ENCODE measurements at regions not wholly inside any gene's neighbourhood (a gene's known extent, or its start where the extent isn't known, plus 50 kb on each side); places are given as distances from the start of the nearest gene placed in this dataset.

- TF ChIP-seq CTCF (IDR thresholded peaks at IDR 0.05; ENCODE audit: unreplicated experiment) = no peak
- H3K27ac Mint-ChIP-seq = no peak overlapping the region
- H3K27me3 Mint-ChIP-seq = peaks cover 4% of the 10 kb centered on the region
- no peaks in the 10 kb centered on the region for H3K36me3 Mint-ChIP-seq (ENCODE audit: insufficient read depth)
- no peak for DNase-seq (ENCODE audit: low spot score, unreplicated experiment)
- H3K4me1 Mint-ChIP-seq (ENCODE audit: low read depth) = no peaks in the 10 kb centered on the region
- peaks cover 3% of the 10 kb centered on the region for H3K9me3 Mint-ChIP-seq (ENCODE audit: low read depth)
- H3K4me3 Mint-ChIP-seq (ENCODE audit: low read depth) = no peak overlapping the region
These were observed 1006.0 kb upstream of the TMEM132C start for GRCh38 chr12:127260999-127261398.

- no peak for DNase-seq (ENCODE audit: low spot score, unreplicated experiment)
- peaks cover 3% of the 10 kb centered on the region for H3K9me3 Mint-ChIP-seq (ENCODE audit: low read depth)
- H3K36me3 Mint-ChIP-seq (ENCODE audit: insufficient read depth) = no peaks in the 10 kb centered on the region
These were observed 1004.4 kb upstream of the TMEM132C start for GRCh38 chr12:127262615-127263014.

GRCh38 chr12:127263621-127264020 lies 1003.3 kb upstream of the TMEM132C start:
- Mint-ChIP-seq H3K4me1 (ENCODE audit: low read depth) (no peaks in the 10 kb centered on the region), H3K4me3 (ENCODE audit: low read depth) (no peak overlapping the region), H3K9me3 (ENCODE audit: low read depth) (no peaks in the 10 kb centered on the region), H3K27ac (no peak overlapping the region), H3K36me3 (ENCODE audit: insufficient read depth) (no peaks in the 10 kb centered on the region), H3K27me3 (peaks cover 21% of the 10 kb centered on the region)
- TF ChIP-seq CTCF (IDR thresholded peaks at IDR 0.05; ENCODE audit: unreplicated experiment) = no peak
- DNase-seq (ENCODE audit: low spot score, unreplicated experiment) = no peak

More at GRCh38 chr12:127262615-127263014, 1004.4 kb upstream of the TMEM132C start:
- Mint-ChIP-seq H3K4me3 (ENCODE audit: low read depth) (no peak overlapping the region), H3K27me3 (peaks cover 17% of the 10 kb centered on the region), H3K4me1 (ENCODE audit: low read depth) (no peaks in the 10 kb centered on the region), H3K27ac (no peak overlapping the region)
- TF ChIP-seq CTCF (IDR thresholded peaks at IDR 0.05; ENCODE audit: unreplicated experiment) = no peak

GRCh38 chr12:127267128-127267527 lies 999.8 kb upstream of the TMEM132C start:
- Mint-ChIP-seq H3K9me3 (ENCODE audit: low read depth) (no peaks in the 10 kb centered on the region), H3K4me1 (ENCODE audit: low read depth) (no peaks in the 10 kb centered on the region), H3K36me3 (ENCODE audit: insufficient read depth) (no peaks in the 10 kb centered on the region), H3K27me3 (peaks cover 25% of the 10 kb centered on the region), H3K4me3 (ENCODE audit: low read depth) (no peak overlapping the region), H3K27ac (no peak overlapping the region)
- no peak for TF ChIP-seq CTCF (IDR thresholded peaks at IDR 0.05; ENCODE audit: unreplicated experiment)
- DNase-seq (ENCODE audit: low spot score, unreplicated experiment) = no peak

GRCh38 chr12:127268213-127268612 lies 998.8 kb upstream of the TMEM132C start:
- no peak for TF ChIP-seq CTCF (IDR thresholded peaks at IDR 0.05; ENCODE audit: unreplicated experiment)
- Mint-ChIP-seq H3K27me3 (peaks cover 28% of the 10 kb centered on the region), H3K27ac (no peak overlapping the region), H3K9me3 (ENCODE audit: low read depth) (no peaks in the 10 kb centered on the region), H3K4me3 (ENCODE audit: low read depth) (no peak overlapping the region), H3K4me1 (ENCODE audit: low read depth) (no peaks in the 10 kb centered on the region), H3K36me3 (ENCODE audit: insufficient read depth) (no peaks in the 10 kb centered on the region)
- no peak for DNase-seq (ENCODE audit: low spot score, unreplicated experiment)

All from progenitor cell of endocrine pancreas (in vitro differentiated cells).